Urothelium cell line (cell line): ENCODE measurements at regions not wholly inside any gene's neighbourhood (a gene's known extent, or its start where the extent isn't known, plus 50 kb on each side); places are given as distances from the start of the nearest gene placed in this dataset.

Experiments used
- DNase-seq: peaks from one replicate; pipeline ENCODE4 v3.0.0; 2011; ENCODE audit warnings: low spot score, mixed read lengths
- FAIRE-seq: peaks from 2 replicates; lab custom pipeline; 2011; peaks lifted over from hg19 to GRCh38; lab: Jason Lieb, UNC

- no peak for FAIRE-seq
- DNase-seq = no peak
Measured at GRCh38 chr9:81292056-81292805, 397.1 kb downstream of the TLE1 start.

DNA sequence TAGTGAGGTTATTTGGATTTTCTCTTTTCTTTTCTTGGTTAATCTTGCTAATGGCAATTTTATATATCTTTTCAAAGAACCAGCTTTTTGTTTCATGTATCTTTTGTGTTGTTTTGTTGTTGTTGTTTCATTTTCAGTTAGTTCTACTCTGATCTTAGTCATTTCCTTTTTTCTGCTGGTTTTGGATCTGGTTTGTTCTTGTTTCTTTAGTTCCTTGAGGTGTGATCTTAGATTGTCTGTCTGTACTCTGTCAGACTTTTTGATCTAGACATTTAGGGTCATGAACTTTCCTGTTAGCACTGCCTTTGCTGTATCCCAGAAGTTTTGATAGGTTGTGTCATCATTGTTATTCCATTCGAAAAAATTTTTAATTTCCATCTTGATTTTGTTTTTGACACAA, 399.7 kb downstream of the TLE1 start:
- no peak for FAIRE-seq
- no peak for DNase-seq

- FAIRE-seq (no peak), DNase-seq (no peak)
Measured at GRCh38 chr9:81268048-81268447, 421.3 kb downstream of the TLE1 start.

DNA sequence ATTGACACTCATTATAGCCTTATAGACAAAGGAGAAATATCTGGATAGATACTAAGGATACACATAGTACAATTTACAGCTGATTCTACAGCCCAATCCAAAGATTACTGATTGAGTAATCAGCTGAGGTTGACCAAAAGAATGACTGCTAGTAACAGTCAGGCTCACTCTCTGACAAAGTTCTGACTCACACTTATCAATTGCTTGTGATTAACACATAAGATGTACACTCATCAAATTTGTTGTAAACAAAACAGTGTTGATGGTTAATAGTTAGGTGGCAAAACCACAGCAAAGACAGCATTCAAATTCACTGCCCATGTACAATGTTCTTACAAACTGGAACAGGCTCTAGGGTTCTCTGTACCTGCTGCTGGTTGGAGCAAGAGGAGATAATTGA, 422.7 kb downstream of the TLE1 start:
- DNase-seq = no peak
- no peak for FAIRE-seq

DNA sequence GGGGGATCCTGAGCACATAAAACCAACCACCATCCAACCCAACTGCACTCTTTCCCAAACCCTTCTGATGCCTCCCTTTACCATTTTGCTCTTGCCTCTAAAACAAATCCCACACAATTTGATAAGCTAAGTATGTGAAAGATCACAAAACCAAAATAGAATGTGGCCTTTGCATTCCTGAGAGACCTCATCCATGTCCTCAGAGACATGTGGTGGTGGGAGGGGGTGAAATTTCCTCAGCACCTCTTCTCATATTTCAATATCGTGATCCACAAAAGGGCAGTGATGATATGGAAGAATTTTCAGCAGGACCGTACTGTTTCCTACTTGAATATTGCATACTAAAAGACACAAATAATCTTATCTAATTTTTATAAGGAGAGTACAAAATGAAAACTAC, 423.3 kb downstream of the TLE1 start:
- no peak for FAIRE-seq
- no peak for DNase-seq

DNA sequence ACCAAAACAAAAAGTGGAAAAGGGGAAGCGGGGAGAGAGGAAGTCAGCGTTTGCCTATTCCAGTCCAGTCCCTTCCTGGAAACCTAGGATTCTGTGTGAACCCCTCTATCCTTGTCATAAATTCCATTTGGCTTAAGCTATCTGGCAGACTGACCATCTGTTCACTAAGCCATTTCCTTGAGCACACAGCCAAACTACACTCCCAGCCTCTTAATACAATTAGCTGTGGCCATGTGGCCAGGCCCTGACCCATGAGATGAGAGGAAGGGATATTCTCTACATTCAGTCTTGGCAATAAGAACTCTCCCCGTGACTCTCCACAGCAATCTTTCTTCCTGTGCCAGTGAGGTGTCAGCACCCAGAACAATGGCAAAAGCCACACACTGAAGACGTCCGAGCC, 424.8 kb downstream of the TLE1 start:
- no peak for FAIRE-seq
- DNase-seq = no peak

DNA sequence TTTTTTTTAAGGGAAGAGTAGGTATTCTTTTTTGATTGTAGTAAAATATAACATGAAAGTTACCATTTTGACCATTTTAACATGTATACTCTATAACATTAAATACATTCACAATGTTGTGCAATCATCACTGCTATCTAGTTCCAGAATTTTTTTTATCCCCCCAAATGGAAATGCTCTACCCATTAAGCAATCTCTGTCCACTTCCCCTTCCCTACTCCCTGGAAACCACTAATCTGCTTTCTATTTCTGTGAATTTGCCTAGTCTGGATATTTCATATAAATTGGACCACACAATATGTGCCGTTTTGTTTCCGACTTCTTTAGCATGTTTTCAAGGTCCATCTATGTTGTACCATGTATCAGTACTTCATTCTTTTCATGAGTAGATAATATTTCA, 429.5 kb downstream of the TLE1 start:
- no peak for FAIRE-seq
- no peak for DNase-seq

- no peak for DNase-seq
Measured at GRCh38 chr9:81256368-81256767, 433.0 kb downstream of the TLE1 start.

GRCh38 chr9:81250606-81251005, 438.7 kb downstream of the TLE1 start:
- DNase-seq = no peak

More at GRCh38 chr9:81256368-81256767, 433.0 kb downstream of the TLE1 start:
- no peak for FAIRE-seq

DNA sequence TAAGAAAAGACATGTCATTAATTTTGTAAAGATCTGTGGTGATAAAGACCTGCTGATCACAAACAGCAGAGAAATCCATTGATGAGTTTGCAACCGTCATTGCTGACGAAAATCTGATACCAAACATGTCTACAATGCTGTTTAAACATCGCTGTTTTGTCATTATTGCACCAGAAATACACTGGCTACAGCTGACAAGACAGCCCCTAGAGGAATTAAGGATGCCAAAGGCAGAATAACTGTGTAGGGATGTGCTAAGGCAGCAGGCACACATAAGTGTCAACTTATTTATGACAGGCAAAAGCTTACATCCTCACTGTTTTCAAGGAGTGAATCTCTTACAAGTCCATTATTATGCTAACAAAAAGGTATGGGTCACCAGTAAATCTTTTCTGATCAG, 439.3 kb downstream of the TLE1 start:
- FAIRE-seq = no peak
- no peak for DNase-seq

More at GRCh38 chr9:81250606-81251005, 438.7 kb downstream of the TLE1 start:
- FAIRE-seq = no peak

DNA sequence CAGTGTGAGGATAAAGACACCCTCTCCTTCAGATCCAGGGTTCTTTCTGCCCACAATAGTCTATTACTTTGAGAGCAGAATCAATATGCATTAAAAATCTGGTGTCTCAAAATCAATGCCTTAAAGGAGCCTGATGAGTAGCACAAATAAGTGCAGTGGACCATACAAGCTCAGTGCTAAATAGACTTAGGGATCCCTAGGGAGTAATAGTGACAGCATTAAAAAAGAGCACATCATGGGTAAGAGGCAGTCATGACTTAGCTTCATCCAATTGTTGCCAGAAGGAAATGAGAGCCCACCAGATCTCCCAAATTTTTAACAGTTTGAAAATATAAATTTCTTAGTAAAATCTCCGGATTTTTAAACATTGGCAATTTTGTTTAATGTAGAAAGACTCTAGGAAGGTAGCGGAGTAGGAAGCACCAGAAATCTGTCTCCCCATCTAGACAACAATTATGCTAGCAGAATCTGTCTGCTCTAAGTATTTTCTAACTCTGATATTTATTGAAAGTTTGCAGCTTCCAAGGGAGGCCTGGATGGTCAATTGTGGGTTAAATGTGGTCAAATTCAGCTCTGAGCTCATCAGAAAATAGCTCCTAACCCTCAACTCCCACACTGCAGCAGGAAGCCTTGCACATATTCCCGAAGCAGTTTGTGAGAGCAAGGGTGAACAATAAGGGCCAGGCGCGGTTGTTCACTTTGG, 443.9 kb downstream of the TLE1 start:
- FAIRE-seq (no peak), DNase-seq (no peak)

DNA sequence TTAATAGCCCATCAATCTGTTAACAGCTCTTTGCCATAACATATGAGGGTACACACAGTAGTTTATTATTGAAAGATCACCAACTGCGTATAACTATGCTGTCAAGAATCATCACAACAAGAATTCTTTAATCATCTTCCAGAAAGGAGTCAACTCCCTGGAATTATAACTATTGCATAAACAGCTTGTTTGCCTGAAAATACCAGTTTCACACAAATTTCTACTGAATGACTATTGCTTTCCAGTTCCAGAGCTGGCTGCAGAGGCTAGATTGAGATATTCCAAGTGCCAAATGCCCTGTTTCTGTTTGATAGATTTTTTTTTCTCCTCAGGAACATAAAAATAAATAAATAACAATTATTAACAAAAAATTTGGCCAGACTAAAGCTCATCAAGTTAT, 444.7 kb downstream of the TLE1 start:
- FAIRE-seq (no peak), DNase-seq (no peak)

DNA sequence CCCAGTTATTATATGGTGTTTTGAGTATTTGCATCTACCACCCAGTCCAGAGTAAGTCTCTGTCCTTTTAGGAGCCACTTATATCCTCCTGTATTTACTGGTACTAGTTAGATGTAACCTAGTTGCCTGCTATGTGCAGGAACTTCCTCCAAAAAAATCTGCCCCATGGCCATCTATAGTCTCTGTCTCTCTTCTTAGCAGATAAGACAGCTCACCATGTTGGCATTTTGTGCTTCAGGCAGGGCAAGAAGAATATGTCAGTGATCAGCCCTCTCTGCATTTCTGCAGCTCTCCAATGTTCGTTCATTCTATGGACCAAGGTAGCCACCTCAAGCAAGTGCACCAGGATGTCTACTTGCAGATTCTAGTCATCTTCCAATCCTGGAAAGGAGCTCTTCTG, 446.5 kb downstream of the TLE1 start:
- DNase-seq = no peak
- no peak for FAIRE-seq

- DNase-seq (no peak), FAIRE-seq (no peak)
Measured at GRCh38 chr9:81239388-81239787, 450.0 kb downstream of the TLE1 start.

- no peak for DNase-seq
- FAIRE-seq = no peak
Measured at GRCh38 chr9:81237565-81238231, 451.6 kb downstream of the TLE1 start.

GRCh38 chr9:81234924-81235610, 454.3 kb downstream of the TLE1 start:
- DNase-seq (no peak), FAIRE-seq (no peak)

DNA sequence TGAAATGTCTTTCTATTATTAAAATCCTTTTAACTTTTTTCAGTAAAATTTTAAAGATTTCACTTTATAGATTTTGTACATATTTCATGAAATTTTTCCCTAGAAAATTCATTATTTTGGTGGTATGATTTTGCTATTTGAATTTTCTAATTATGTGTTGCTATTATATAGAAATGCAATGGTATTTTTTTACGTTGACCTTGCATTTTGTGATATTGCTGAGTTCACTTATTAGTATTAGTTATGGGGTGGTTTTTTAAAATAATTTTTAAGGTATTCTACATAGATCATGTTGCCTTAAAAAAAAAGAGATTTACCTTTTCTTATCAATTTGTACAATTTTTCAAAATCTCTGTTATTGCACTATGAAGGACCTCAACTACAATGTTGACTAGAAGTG, 458.3 kb downstream of the TLE1 start:
- FAIRE-seq (no peak), DNase-seq (no peak)

- DNase-seq = no peak
- no peak for FAIRE-seq
Measured at GRCh38 chr9:81227507-81228245, 461.7 kb downstream of the TLE1 start.

DNA sequence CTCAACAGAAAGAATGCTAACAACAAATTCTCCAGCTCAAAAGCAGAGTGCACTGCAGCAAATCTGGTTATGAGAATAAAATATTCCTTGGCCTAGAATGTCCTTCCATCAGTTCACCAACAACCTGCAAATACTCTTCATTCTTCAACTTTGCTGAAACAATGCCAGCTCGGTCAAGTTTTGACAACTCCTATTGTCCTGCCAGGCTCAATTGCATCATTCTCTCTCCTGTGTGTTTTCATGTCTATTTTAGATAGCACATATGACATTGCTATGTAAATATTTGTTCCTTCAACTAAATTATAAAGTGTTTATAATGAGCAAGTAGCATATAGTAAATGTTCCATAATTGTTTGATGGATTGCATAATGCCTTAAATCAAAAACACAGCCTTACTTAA, 463.8 kb downstream of the TLE1 start:
- no peak for DNase-seq
- no peak for FAIRE-seq

GRCh38 chr9:81224166-81225081, 464.9 kb downstream of the TLE1 start:
- no peak for DNase-seq
- no peak for FAIRE-seq
